ENCODE measurements at regions not wholly inside any gene's neighbourhood (a gene's known extent, or its start where the extent isn't known, plus 50 kb on each side); places are given as distances from the start of the nearest gene placed in this dataset.

GRCh38 chr1:113007706-113008364, 51.8 kb upstream of the SLC16A1 start:
- peaks cover 0 to 16% (median 6%) of the 10 kb centered on the region in 4 donors for H3K4me1 ChIP-seq
- no peak overlapping the region for H3K27ac ChIP-seq
- intact Hi-C loops (cut with DNase I; ENCODE audit: low total_unique reads), result no loop called here
- TF ChIP-seq POLR2AphosphoS5 (IDR thresholded peaks at IDR 0.05) (no peak), POLR2A (IDR thresholded peaks at IDR 0.05) (no peak), EP300 (IDR thresholded peaks at IDR 0.05) (no peak)
- H3K36me3 ChIP-seq, result peaks cover 0 to 21% (median 10%) of the 10 kb centered on the region in 4 donors
- H3K4me3 ChIP-seq, result no peak overlapping the region
- 88 to 100% (median 94%) methylated on average over 2 of the region's 2 CpGs for WGBS, 5 donors
- H3K27me3 ChIP-seq, result no peaks in the 10 kb centered on the region
- DNase-seq, result no peak
- no peaks in the 10 kb centered on the region for H3K9me3 ChIP-seq

DNA sequence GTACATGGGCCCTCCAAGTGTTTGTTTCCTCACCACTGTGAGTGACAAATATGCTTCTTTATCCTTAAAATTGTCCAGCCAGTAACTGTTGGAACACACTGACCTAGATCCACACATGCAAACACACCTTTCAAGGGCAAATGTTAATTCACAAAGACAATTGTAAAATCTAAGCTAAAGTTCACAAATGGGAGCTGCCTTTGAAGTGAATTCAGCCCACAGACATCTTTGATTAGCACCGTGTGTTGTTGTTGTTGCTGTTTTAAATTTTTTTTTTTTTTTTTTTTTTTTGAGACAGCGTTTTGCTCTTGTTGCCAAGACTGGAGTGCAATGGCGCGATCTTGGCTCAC, 52.3 kb upstream of the SLC16A1 start:
- Histone ChIP-seq H3K4me3 (no peak overlapping the region), H3K27ac (no peak overlapping the region), H3K36me3 (peaks cover 0 to 21% (median 10%) of the 10 kb centered on the region in 4 donors), H3K27me3 (no peaks in the 10 kb centered on the region), H3K9me3 (no peaks in the 10 kb centered on the region), H3K4me1 (peaks cover 0 to 17% (median 8%) of the 10 kb centered on the region in 4 donors)
- DNase-seq, result no peak
- intact Hi-C loops (cut with DNase I; ENCODE audit: low total_unique reads), result no loop called here
- WGBS, 5 donors, result 82 to 91% (median 87%) methylated on average over 4 of the region's 4 CpGs
- TF ChIP-seq CTCF (IDR thresholded peaks at IDR 0.05), result no peak
- TF ChIP-seq POLR2AphosphoS5 (IDR thresholded peaks at IDR 0.05), result no peak
- no peak for TF ChIP-seq POLR2A (IDR thresholded peaks at IDR 0.05)
- TF ChIP-seq EP300 (IDR thresholded peaks at IDR 0.05), result no peak

- H3K36me3 ChIP-seq, result peaks cover 0 to 21% (median 10%) of the 10 kb centered on the region in 4 donors
- no peak overlapping the region for H3K4me3 ChIP-seq
- WGBS, 5 donors, result 29 to 46% (median 35%) methylated on average over 1 of the region's 1 CpG
- H3K27ac ChIP-seq, result peak overlapping the region in 1 of 5 donors; percentile 29
- no peaks in the 10 kb centered on the region for H3K27me3 ChIP-seq
- intact Hi-C loops (cut with DNase I; ENCODE audit: low total_unique reads), result no loop called here
- peak in 1 of 2 donors; percentile 30 for DNase-seq
- TF ChIP-seq EP300 (IDR thresholded peaks at IDR 0.05), result no peak
- TF ChIP-seq POLR2A (IDR thresholded peaks at IDR 0.05), result no peak
- TF ChIP-seq CTCF (IDR thresholded peaks at IDR 0.05), result no peak
- no peak for TF ChIP-seq POLR2AphosphoS5 (IDR thresholded peaks at IDR 0.05)
- no peaks in the 10 kb centered on the region for H3K9me3 ChIP-seq
- H3K4me1 ChIP-seq, result peaks cover 0 to 21% (median 5%) of the 10 kb centered on the region in 4 donors
Measured at GRCh38 chr1:113012149-113012548, 56.2 kb upstream of the SLC16A1 start.

DNA sequence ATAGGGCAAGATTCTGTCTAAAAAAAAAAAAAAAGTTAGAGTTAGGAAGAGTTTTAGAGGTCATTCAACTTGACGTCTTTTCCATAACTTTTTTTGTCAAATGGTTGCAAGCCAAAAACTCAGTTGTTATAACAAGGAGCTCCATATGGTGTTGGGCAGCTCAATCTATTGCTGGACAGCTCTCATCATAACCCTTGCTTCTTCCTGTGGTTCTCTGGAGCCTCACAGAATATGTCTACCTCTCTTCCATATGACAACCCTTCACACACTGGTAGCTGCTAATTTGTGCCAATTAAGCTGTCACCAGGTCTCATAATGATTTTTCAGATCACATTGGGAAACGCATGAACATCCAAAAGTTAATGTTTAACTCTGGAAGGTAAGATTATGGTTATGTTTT, 57.8 kb upstream of the SLC16A1 start:
- H3K36me3 ChIP-seq, result peaks cover 0 to 10% (median 6%) of the 10 kb centered on the region in 4 donors
- H3K27ac ChIP-seq, result no peak overlapping the region
- TF ChIP-seq POLR2AphosphoS5 (IDR thresholded peaks at IDR 0.05), result no peak
- no peak for TF ChIP-seq POLR2A (IDR thresholded peaks at IDR 0.05)
- no peak for TF ChIP-seq EP300 (IDR thresholded peaks at IDR 0.05)
- TF ChIP-seq CTCF (IDR thresholded peaks at IDR 0.05), result no peak
- WGBS, 5 donors, result 39 to 69% (median 57%) methylated on average over 2 of the region's 2 CpGs
- no peaks in the 10 kb centered on the region for H3K27me3 ChIP-seq
- no peak for DNase-seq
- intact Hi-C loops (cut with DNase I; ENCODE audit: low total_unique reads), result no loop called here
- no peak overlapping the region for H3K4me3 ChIP-seq
- H3K9me3 ChIP-seq, result no peaks in the 10 kb centered on the region
- peaks cover 0 to 21% (median 5%) of the 10 kb centered on the region in 4 donors for H3K4me1 ChIP-seq

DNA sequence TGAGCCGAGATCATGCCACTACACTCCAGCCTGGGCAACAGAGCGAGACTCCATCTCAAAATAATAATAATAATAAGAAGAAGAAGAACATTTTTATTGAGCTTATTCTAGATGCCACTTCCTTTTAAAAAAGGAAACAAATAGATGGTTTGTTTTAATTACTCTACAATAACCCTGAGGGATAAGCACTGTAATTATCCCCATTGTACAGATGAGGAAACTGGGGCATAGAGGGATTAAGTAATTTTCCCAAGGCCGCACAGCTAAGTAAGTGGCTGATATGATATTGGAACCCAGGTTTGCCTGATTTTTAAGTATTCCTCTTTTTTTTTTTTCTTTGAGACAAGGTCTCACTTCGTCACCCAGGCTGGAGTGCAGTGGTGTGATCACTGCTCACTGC, 58.5 kb upstream of the LRIG2 start:
- Histone ChIP-seq H3K9me3 (no peaks in the 10 kb centered on the region), H3K27me3 (no peaks in the 10 kb centered on the region), H3K4me3 (no peak overlapping the region), H3K36me3 (peaks cover 0 to 6% (median 4%) of the 10 kb centered on the region in 4 donors), H3K4me1 (peaks cover 0 to 21% (median 5%) of the 10 kb centered on the region in 4 donors), H3K27ac (no peak overlapping the region)
- DNase-seq, result no peak
- TF ChIP-seq POLR2AphosphoS5 (IDR thresholded peaks at IDR 0.05), result no peak
- no peak for TF ChIP-seq EP300 (IDR thresholded peaks at IDR 0.05)
- TF ChIP-seq POLR2A (IDR thresholded peaks at IDR 0.05), result no peak
- no peak for TF ChIP-seq CTCF (IDR thresholded peaks at IDR 0.05)
- intact Hi-C loops (cut with DNase I; ENCODE audit: low total_unique reads), result no loop called here
- WGBS, 5 donors, result 93 to 99% (median 97%) methylated on average over 4 of the region's 4 CpGs
